SW 1271 (cell line): ENCODE measurements at regions not wholly inside any gene's neighbourhood (a gene's known extent, or its start where the extent isn't known, plus 50 kb on each side); places are given as distances from the start of the nearest gene placed in this dataset.

ENCODE experiments used
- DNase-seq, 2 experiments: peaks; one replicate each; lab custom pipeline; 2025; lab: John Stamatoyannopoulos, UW

GRCh38 chr12:24045816-24046257 lies 96.4 kb upstream of the SOX5 start:
- no peak for DNase-seq

GRCh38 chr12:24044941-24045703 lies 95.7 kb upstream of the SOX5 start:
- DNase-seq, result no peak

- DNase-seq, result no peak
Observed at GRCh38 chr12:24042651-24043050, 93.2 kb upstream of the SOX5 start.

GRCh38 chr12:24039113-24039525 lies 89.6 kb upstream of the SOX5 start:
- no peak for DNase-seq

- no peak for DNase-seq
Observed at GRCh38 chr12:24038211-24038997, 88.9 kb upstream of the SOX5 start.

- no peak for DNase-seq
Observed at GRCh38 chr12:24036438-24037216, 87.2 kb upstream of the SOX5 start.

GRCh38 chr12:24034894-24035293 lies 85.4 kb upstream of the SOX5 start:
- no peak for DNase-seq

GRCh38 chr12:24034160-24034559 lies 84.7 kb upstream of the SOX5 start:
- DNase-seq, result no peak

GRCh38 chr12:24027352-24027751 lies 77.9 kb upstream of the SOX5 start:
- no peak for DNase-seq

GRCh38 chr12:24025153-24025798 lies 75.8 kb upstream of the SOX5 start:
- no peak for DNase-seq

GRCh38 chr12:24023081-24023480 lies 73.6 kb upstream of the SOX5 start:
- DNase-seq, result no peak

GRCh38 chr12:24021164-24021502 lies 71.7 kb upstream of the SOX5 start:
- no peak for DNase-seq

GRCh38 chr12:24020397-24021163 lies 71.1 kb upstream of the SOX5 start:
- DNase-seq, result no peak

- DNase-seq, result no peak
Observed at GRCh38 chr12:24015833-24016160, 66.3 kb upstream of the SOX5 start.

- no peak for DNase-seq
Observed at GRCh38 chr12:24014915-24015832, 65.7 kb upstream of the SOX5 start.

- DNase-seq, result no peak
Observed at GRCh38 chr12:24014240-24014639, 64.8 kb upstream of the SOX5 start.

- DNase-seq, result peak in 1 of 2 experiments; percentile 10
Observed at GRCh38 chr12:24012528-24012927, 63.1 kb upstream of the SOX5 start.

GRCh38 chr12:24011927-24012507 lies 62.5 kb upstream of the SOX5 start:
- DNase-seq, result no peak

- DNase-seq, result no peak
Observed at GRCh38 chr12:24008166-24008565, 58.7 kb upstream of the SOX5 start.
